GM23338 (cell line): ENCODE measurements at regions not wholly inside any gene's neighbourhood (a gene's known extent, or its start where the extent isn't known, plus 50 kb on each side); places are given as distances from the start of the nearest gene placed in this dataset.

Experiments
- ATAC-seq: fragments of 200-7000 bp; cut with Tn5 transposase; 3 replicates; pipeline ENCODE4 v1.9.1; 2020
- DNase-seq: peaks from one replicate; pipeline ENCODE4 v3.0.0-alpha.2; 2015; ENCODE audit warnings: low spot score
- H2AFZ ChIP-seq: fragments of 200-600 bp; sonication (generic); 2 replicates; pipeline ENCODE4 v1.8.0; 2016; ENCODE audit warnings: antibody characterized with exemption, mild to moderate bottlenecking, moderate library complexity
- H3F3A ChIP-seq: fragments of 200-600 bp; sonication (generic); replicated peaks from 2 replicates; pipeline ENCODE4 v1.8.0; 2017; ENCODE audit warnings: antibody characterized with exemption, mixed run types, low read depth
- H3K27ac ChIP-seq: fragments of 200-600 bp; sonication (generic); 2 replicates; pipeline ENCODE4 v1.6.1; 2016; ENCODE audit warnings: low read depth
- H3K27me3 ChIP-seq: fragments of 200-600 bp; sonication (generic); 2 replicates; pipeline ENCODE4 v1.8.0; 2016; ENCODE audit warnings: mild to moderate bottlenecking, mixed run types, moderate library complexity; ENCODE audit not compliant: insufficient read depth
- H3K36me3 ChIP-seq: fragments of 200-600 bp; sonication (generic); 2 replicates; pipeline ENCODE4 v1.8.0; 2016; ENCODE audit warnings: mild to moderate bottlenecking; ENCODE audit not compliant: insufficient read depth
- H3K4me1 ChIP-seq: fragments of 200-600 bp; sonication (generic); 2 replicates; pipeline ENCODE4 v1.8.0; 2016; ENCODE audit warnings: mild to moderate bottlenecking, moderate library complexity; ENCODE audit not compliant: insufficient read depth
- H3K4me2 ChIP-seq: fragments of 200-600 bp; sonication (generic); 2 replicates; pipeline ENCODE4 v1.7.1; 2017; ENCODE audit warnings: mixed run types
- H3K4me3 ChIP-seq: fragments of 200-600 bp; sonication (generic); 2 replicates; pipeline ENCODE4 v1.6.1; 2016; ENCODE audit warnings: mixed run types
- H3K79me2 ChIP-seq: fragments of 200-600 bp; sonication (generic); replicated peaks from 2 replicates; pipeline ENCODE4 v1.8.0; 2017; ENCODE audit warnings: mild to moderate bottlenecking; ENCODE audit not compliant: insufficient read depth
- H3K9me2 ChIP-seq: fragments of 200-600 bp; sonication (generic); 2 replicates; pipeline ENCODE4 v1.8.0; 2017; ENCODE audit not compliant: insufficient read depth
- H4K20me1 ChIP-seq: fragments of 200-600 bp; sonication (generic); replicated peaks from 2 replicates; pipeline ENCODE4 v1.8.0; 2017; ENCODE audit warnings: mild to moderate bottlenecking; ENCODE audit not compliant: insufficient read depth
- H3K27ac Mint-ChIP-seq: 2 replicates; pipeline ENCODE4 v1.8.0; 2020; ENCODE audit warnings: inconsistent platforms, mild to moderate bottlenecking, moderate library complexity, mixed read lengths
- H3K27me3 Mint-ChIP-seq: 3 replicates; pipeline ENCODE4 v1.8.0; 2022; ENCODE audit warnings: low read depth, mild to moderate bottlenecking, moderate library complexity, mixed read lengths, inconsistent platforms; ENCODE audit not compliant: insufficient read depth, poor library complexity
- H3K36me3 Mint-ChIP-seq: 3 replicates; pipeline ENCODE4 v1.8.0; 2021; ENCODE audit warnings: low read depth, mild to moderate bottlenecking, inconsistent platforms, moderate library complexity, mixed read lengths
- H3K4me1 Mint-ChIP-seq: 3 replicates; pipeline ENCODE4 v1.8.0; 2020; ENCODE audit warnings: mild to moderate bottlenecking, inconsistent platforms, mixed read lengths
- H3K4me3 Mint-ChIP-seq: 3 replicates; pipeline ENCODE4 v1.8.0; 2021; ENCODE audit warnings: moderate library complexity, mild to moderate bottlenecking, inconsistent platforms, mixed read lengths
- H3K9me3 Mint-ChIP-seq: 3 replicates; pipeline ENCODE4 v1.8.0; 2020; ENCODE audit warnings: moderate library complexity, mild to moderate bottlenecking, inconsistent platforms, mixed read lengths
- EZH2 ChIP-seq: fragments of 200-600 bp; sonication (generic); IDR thresholded peaks from one replicate; pipeline ENCODE4 v1.8.0; 2017; ENCODE audit warnings: antibody characterized with exemption, mild to moderate bottlenecking, low read depth; ENCODE audit not compliant: unreplicated experiment
- EZH2phosphoT487 ChIP-seq: fragments of 200-600 bp; sonication (generic); IDR thresholded peaks from one replicate; pipeline ENCODE4 v1.8.1; 2018; ENCODE audit warnings: antibody characterized with exemption; ENCODE audit not compliant: unreplicated experiment
- JUNB ChIP-seq: IDR thresholded peaks from one replicate; pipeline ENCODE4 v1.6.1; 2016; ENCODE audit warnings: antibody characterized with exemption; ENCODE audit not compliant: unreplicated experiment
- NANOG ChIP-seq: IDR thresholded peaks from 2 replicates; pipeline ENCODE4 v1.6.1; 2016; ENCODE audit warnings: antibody characterized with exemption, borderline replicate concordance
- POLR2AphosphoS5 ChIP-seq: IDR thresholded peaks from 2 replicates; pipeline ENCODE4 v1.6.1; 2016; ENCODE audit warnings: antibody characterized with exemption, low read depth
- ZNF114 ChIP-seq: fragments of 250-450 bp; sonication (Bioruptor Pico); IDR thresholded peaks from 2 replicates; pipeline ENCODE4 v1.5.0; 2020; ENCODE audit warnings: mild to moderate bottlenecking, moderate library complexity
- ZNF331 ChIP-seq: fragments of 250-450 bp; sonication (Bioruptor Pico); IDR thresholded peaks from 2 replicates; pipeline ENCODE4 v1.5.0; 2020; ENCODE audit warnings: low read depth, mild to moderate bottlenecking, moderate library complexity
- TF ChIP-seq, protein P1 (sequence below), 2 experiments: fragments of 200-600 bp in 1 of 2; sonication (generic) in 1 of 2; conservative IDR thresholded peaks; 2 replicates each; pipeline versions ENCODE4 v1.5.1 to v1.6.1; 2016 to 2017; ENCODE audit warnings: antibody characterized with exemption in 2 of 2, low read depth in 2 of 2, mild to moderate bottlenecking in 2 of 2, moderate library complexity in 1 of 2

DNA sequence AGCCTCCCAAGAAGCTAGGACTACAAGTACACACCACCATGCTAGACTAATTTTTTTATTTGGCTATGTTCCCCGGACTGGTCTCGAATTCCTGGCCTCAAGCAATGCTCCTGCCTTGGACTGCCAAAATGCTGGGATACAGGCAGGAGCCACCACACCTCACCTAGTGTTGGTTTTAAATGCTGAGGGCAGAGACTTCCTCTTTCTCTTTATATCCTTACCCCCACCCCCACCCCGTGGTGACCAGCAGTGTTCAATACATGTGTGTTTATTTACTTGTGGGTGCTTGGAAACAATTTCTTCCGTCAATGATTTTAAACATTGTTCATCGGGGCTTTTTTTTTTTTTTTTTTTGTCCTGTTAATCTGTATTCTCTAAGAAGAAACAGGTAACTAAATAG, 158.9 kb downstream of the ZBTB18 start:
- Mint-ChIP-seq H3K4me3 (no peak overlapping the region), H3K36me3 (no peaks in the 10 kb centered on the region; the same call in 1 of the 3 replicates), H3K27ac (no peak overlapping the region), H3K27me3 (peaks cover 2% of the 10 kb centered on the region), H3K9me3 (peaks cover 6% of the 10 kb centered on the region; the same call in 2 of the 3 replicates), H3K4me1 (peaks cover 8% of the 10 kb centered on the region; the same call in 2 of the 3 replicates)
- DNase-seq: no peak
- ATAC-seq: no peak
- Histone ChIP-seq H2AFZ (no peak overlapping the region), H3K4me1 (no peaks in the 10 kb centered on the region), H3K79me2 (no peaks in the 10 kb centered on the region), H3K9me2 (no peaks in the 10 kb centered on the region; the same call in 1 of the 2 replicates), H3K4me3 (no peak overlapping the region), H4K20me1 (no peaks in the 10 kb centered on the region), H3F3A (no peaks in the 10 kb centered on the region), H3K27ac (no peak overlapping the region), H3K27me3 (no peaks in the 10 kb centered on the region), H3K4me2 (no peak overlapping the region), H3K36me3 (no peaks in the 10 kb centered on the region)
- no peak for TF ChIP-seq EZH2phosphoT487
- TF ChIP-seq EZH2: no peak

DNA sequence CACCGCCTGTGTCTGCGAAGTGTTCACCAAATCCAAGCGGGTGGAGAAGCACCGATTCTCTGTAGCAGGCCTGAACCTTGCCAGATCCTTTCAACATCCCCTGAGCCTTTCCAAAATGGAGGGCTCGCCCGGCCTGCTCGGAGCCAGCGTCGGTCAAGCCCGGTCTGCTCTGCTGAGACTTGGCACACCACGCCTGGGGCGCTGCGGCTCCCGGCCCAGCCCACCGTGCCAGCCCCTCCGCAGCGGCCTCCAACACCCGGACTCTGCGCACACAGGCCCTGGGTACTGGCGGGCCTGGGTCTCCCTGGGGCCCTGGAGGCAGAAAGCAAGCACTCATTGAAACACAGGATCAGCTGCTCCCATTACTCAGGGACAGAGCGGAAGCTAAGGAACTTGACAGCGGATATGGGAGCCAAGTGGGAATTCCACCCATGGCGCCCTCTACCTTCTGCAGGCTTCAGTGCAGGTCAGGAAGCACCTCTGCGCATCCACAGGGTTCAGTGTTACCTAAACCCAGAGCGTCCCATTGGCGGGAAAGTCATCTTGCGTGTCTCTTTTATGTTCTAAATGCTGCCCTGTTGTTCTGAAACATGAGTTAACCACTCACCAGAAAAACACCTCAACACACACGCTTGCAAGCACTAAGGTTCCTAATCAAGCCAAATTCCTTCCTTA, 159.9 kb downstream of the ZBTB18 start:
- Histone ChIP-seq H3K27ac (no peak overlapping the region), H3K27me3 (no peaks in the 10 kb centered on the region), H3K4me1 (no peaks in the 10 kb centered on the region), H2AFZ (peak overlapping the region; percentile 85; the same call in 1 of the 2 replicates), H4K20me1 (no peaks in the 10 kb centered on the region), H3K36me3 (no peaks in the 10 kb centered on the region), H3K4me2 (no peak overlapping the region), H3K4me3 (no peak overlapping the region), H3K79me2 (no peaks in the 10 kb centered on the region), H3K9me2 (no peaks in the 10 kb centered on the region; the same call in 1 of the 2 replicates), H3F3A (no peaks in the 10 kb centered on the region)
- peaks cover 2% of the 10 kb centered on the region for H3K27me3 Mint-ChIP-seq
- H3K9me3 Mint-ChIP-seq: peaks cover 9% of the 10 kb centered on the region; the same call in 2 of the 3 replicates
- TF ChIP-seq NANOG (no peak), ZNF114 (CRISPR knock-in tag) (0 out of 2 replicates have a peak, but pooled peaks have one; percentile 21)
- TF ChIP-seq, protein P1, sequence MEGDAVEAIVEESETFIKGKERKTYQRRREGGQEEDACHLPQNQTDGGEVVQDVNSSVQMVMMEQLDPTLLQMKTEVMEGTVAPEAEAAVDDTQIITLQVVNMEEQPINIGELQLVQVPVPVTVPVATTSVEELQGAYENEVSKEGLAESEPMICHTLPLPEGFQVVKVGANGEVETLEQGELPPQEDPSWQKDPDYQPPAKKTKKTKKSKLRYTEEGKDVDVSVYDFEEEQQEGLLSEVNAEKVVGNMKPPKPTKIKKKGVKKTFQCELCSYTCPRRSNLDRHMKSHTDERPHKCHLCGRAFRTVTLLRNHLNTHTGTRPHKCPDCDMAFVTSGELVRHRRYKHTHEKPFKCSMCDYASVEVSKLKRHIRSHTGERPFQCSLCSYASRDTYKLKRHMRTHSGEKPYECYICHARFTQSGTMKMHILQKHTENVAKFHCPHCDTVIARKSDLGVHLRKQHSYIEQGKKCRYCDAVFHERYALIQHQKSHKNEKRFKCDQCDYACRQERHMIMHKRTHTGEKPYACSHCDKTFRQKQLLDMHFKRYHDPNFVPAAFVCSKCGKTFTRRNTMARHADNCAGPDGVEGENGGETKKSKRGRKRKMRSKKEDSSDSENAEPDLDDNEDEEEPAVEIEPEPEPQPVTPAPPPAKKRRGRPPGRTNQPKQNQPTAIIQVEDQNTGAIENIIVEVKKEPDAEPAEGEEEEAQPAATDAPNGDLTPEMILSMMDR (conservative IDR thresholded peaks at IDR 0.05; ENCODE audit: low read depth in 2 of 2): peak; percentile 80 to 87
- no peak overlapping the region for H3K27ac Mint-ChIP-seq
- peak; percentile 98 for ATAC-seq
- no peak overlapping the region for H3K4me3 Mint-ChIP-seq
- H3K36me3 Mint-ChIP-seq: peaks cover 3% of the 10 kb centered on the region; the same call in 2 of the 3 replicates
- peak; percentile 89 for DNase-seq
- H3K4me1 Mint-ChIP-seq: peaks cover 8% of the 10 kb centered on the region; the same call in 2 of the 3 replicates

DNA sequence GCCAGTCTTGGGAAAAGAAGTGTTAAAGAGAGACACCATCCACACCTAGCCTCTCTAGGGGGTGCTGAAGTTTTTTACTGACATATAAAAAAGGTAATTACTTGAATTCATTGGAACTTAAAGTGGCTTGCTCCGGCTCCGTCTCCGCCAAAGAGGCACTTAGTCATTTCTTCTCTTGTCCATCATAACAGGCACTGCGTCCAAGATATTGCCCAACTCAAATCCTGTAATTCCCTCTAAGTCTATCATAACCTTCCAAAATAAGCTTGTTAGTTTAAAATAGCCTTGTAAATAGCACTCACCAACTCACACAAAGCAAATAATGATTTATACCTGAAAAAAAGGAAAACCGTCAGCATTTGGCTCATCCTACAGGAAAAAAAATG, 160.5 kb downstream of the ZBTB18 start:
- Mint-ChIP-seq H3K9me3 (peaks cover 9% of the 10 kb centered on the region; the same call in 2 of the 3 replicates), H3K27me3 (peaks cover 2% of the 10 kb centered on the region), H3K4me3 (no peak overlapping the region), H3K27ac (no peak overlapping the region), H3K4me1 (peaks cover 8% of the 10 kb centered on the region; the same call in 2 of the 3 replicates), H3K36me3 (peaks cover 3% of the 10 kb centered on the region; the same call in 2 of the 3 replicates)
- Histone ChIP-seq H3K9me2 (no peaks in the 10 kb centered on the region; the same call in 1 of the 2 replicates), H3K27ac (no peak overlapping the region), H3K27me3 (no peaks in the 10 kb centered on the region), H3K4me3 (no peak overlapping the region), H3K36me3 (no peaks in the 10 kb centered on the region), H2AFZ (no peak overlapping the region), H4K20me1 (no peaks in the 10 kb centered on the region), H3K4me2 (no peak overlapping the region), H3K4me1 (no peaks in the 10 kb centered on the region), H3F3A (no peaks in the 10 kb centered on the region), H3K79me2 (no peaks in the 10 kb centered on the region)
- DNase-seq: no peak
- ATAC-seq: peak; percentile 8
- TF ChIP-seq POLR2AphosphoS5 (no peak), ZNF114 (CRISPR knock-in tag) (no peak), JUNB (no peak), ZNF331 (CRISPR knock-in tag) (no peak)
